ENCODE measurements at regions not wholly inside any gene's neighbourhood (a gene's known extent, or its start where the extent isn't known, plus 50 kb on each side); places are given as distances from the start of the nearest gene placed in this dataset.

DNA sequence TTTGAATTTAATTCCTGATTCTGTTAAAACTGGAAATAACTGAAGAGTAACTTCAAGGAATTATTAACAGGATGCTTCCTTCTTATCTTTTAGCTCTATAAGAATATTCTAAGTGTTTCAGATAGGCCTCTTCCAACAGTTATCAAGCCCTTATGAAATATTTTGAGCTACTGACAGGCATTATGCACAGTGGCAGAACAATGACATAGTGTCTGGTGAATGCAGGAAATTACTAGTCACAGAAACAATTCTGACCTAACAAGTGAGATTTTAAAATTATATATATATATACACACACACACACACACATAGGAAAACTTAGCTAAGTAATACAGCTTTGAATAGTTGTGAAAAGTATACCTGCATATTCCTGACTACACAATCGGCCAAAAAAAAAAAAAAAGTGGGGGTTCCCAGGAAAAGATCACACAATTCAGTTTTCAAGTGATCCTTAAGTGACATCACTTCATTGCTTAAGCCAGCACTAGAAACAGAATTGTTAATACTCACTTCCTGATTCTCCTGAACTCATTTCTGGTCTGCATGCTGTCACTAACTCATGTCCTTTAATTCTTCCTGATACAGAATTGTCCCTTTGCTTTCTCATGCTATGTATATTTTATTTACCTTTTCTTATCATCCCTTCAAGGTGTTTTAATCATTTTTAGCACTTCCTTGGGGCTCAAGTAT lies 77.3 kb downstream of the SLC25A46 start:
- TF ChIP-seq, protein P1, sequence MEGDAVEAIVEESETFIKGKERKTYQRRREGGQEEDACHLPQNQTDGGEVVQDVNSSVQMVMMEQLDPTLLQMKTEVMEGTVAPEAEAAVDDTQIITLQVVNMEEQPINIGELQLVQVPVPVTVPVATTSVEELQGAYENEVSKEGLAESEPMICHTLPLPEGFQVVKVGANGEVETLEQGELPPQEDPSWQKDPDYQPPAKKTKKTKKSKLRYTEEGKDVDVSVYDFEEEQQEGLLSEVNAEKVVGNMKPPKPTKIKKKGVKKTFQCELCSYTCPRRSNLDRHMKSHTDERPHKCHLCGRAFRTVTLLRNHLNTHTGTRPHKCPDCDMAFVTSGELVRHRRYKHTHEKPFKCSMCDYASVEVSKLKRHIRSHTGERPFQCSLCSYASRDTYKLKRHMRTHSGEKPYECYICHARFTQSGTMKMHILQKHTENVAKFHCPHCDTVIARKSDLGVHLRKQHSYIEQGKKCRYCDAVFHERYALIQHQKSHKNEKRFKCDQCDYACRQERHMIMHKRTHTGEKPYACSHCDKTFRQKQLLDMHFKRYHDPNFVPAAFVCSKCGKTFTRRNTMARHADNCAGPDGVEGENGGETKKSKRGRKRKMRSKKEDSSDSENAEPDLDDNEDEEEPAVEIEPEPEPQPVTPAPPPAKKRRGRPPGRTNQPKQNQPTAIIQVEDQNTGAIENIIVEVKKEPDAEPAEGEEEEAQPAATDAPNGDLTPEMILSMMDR (conservative IDR thresholded peaks at IDR 0.05): no peak
- TF ChIP-seq EZH2 (IDR thresholded peaks at IDR 0.05; ENCODE audit: low read depth): no peak
